Spleen (tissue), 11 donors: ENCODE measurements at regions not wholly inside any gene's neighbourhood (a gene's known extent, or its start where the extent isn't known, plus 50 kb on each side); places are given as distances from the start of the nearest gene placed in this dataset.

Experiments used
- DNase-seq: peaks from one replicate; pipeline ENCODE4 v3.0.0-alpha.2; 2020
- H3K27ac ChIP-seq, 8 donors: fragments of 200-600 bp; sonication (generic) in 7 of 8; 1 replicate in 4 of 8; 2 replicates in 4 of 8; pipeline versions ENCODE4 v1.5.0 to v1.8.0; 2016 to 2021; ENCODE audit warnings: inconsistent platforms in 4 of 8, mild to moderate bottlenecking in 4 of 8, moderate library complexity in 1 of 8
- H3K27me3 ChIP-seq, 7 donors: fragments of 200-600 bp; sonication (generic) in 6 of 7; replicated peaks in 1 of 7; 1 replicate in 4 of 7; 2 replicates in 3 of 7; pipeline versions ENCODE4 v1.5.0 to v1.8.0; 2016 to 2021; ENCODE audit warnings: inconsistent platforms in 3 of 7, mild to moderate bottlenecking in 1 of 7
- H3K36me3 ChIP-seq, 6 donors: fragments of 200-600 bp; sonication (generic) in 5 of 6; 1 replicate in 4 of 6; 2 replicates in 2 of 6; pipeline versions ENCODE4 v1.5.0 to v1.8.0; 2016 to 2021; ENCODE audit warnings: inconsistent platforms in 2 of 6
- H3K4me1 ChIP-seq, 6 donors: fragments of 200-600 bp; sonication (generic) in 5 of 6; 1 replicate in 3 of 6; 2 replicates in 3 of 6; pipeline versions ENCODE4 v1.5.0 to v1.8.0; 2016 to 2021; ENCODE audit warnings: inconsistent platforms in 3 of 6
- H3K4me3 ChIP-seq, 8 donors: fragments of 200-600 bp; sonication (generic) in 7 of 8; 1 replicate in 4 of 8; 2 replicates in 4 of 8; pipeline versions ENCODE4 v1.5.0 to v1.8.0; 2016 to 2021; ENCODE audit warnings: inconsistent platforms in 4 of 8, mild to moderate bottlenecking in 4 of 8, moderate library complexity in 2 of 8
- H3K9me3 ChIP-seq, 8 donors: fragments of 200-600 bp; sonication (generic) in 7 of 8; 1 replicate in 4 of 8; 2 replicates in 4 of 8; pipeline versions ENCODE4 v1.5.0 to v1.8.0; 2016 to 2021; ENCODE audit warnings: inconsistent platforms in 4 of 8
- POLR2A ChIP-seq, 3 donors: fragments of 450-650 bp; IDR thresholded peaks; one replicate each; pipeline ENCODE4 v1.5.1; 2017; ENCODE audit warnings: antibody characterized with exemption in 3 of 3, mild to moderate bottlenecking in 1 of 3
- POLR2AphosphoS5 ChIP-seq, 3 donors: sonication (generic); formaldehyde crosslinking; IDR thresholded peaks; one replicate each; pipeline ENCODE4 v1.5.1; 2017; ENCODE audit warnings: antibody characterized with exemption in 3 of 3
- WGBS, 5 donors: extraction: QIAGEN DNeasy Blood & Tissue Kit in 3 of 5; methylation state at CpG; one replicate each; pipeline versions ENCODE4 v1.1.5 to v1.1.7; 2013 to 2018; 5-methylcytosine and 5-hydroxymethylcytosine counted together
- intact Hi-C: fragments of 100-400 bp; cut with DNase I; formaldehyde crosslinking; loops from one replicate; pipeline ENCODE4 v1.15.0; 2023; ENCODE audit warnings: low total_unique reads
- TF ChIP-seq, protein P1 (sequence below), 11 experiments: fragments of 200-600 bp in 7 of 11; fragments of 450-650 bp in 4 of 11; sonication (generic) in 4 of 11; IDR thresholded peaks in 8 of 11; conservative IDR thresholded peaks in 3 of 11; 1 replicate in 7 of 11; 2 replicates in 4 of 11; pipeline versions ENCODE4 v1.4.0 to v1.8.0; 2016 to 2021; ENCODE audit warnings: antibody characterized with exemption in 11 of 11, inconsistent platforms in 4 of 11, mild to moderate bottlenecking in 1 of 11
- donor health status: healthy with polysubstance abuse.
- donor health status: DM: no; HTN: no; CAD: no; lungs with moderate emphysema.
- donor health status: DM: no; HTN: no; CAD: no.
- donor health status: Bipolar disorder and iron deficiency.
- donor health status: healthy.
- donor health status: DM: no; HTN: no; CAD: no.
- donor health status: DM: yes; HTN: yes; CAD: no.

- intact Hi-C loops = no loop called here
- no peak overlapping the region for H3K27ac ChIP-seq
- H3K27me3 ChIP-seq = peaks cover 0 to 7% (median 0%) of the 10 kb centered on the region in 7 donors
- no peak overlapping the region for H3K4me3 ChIP-seq
- H3K4me1 ChIP-seq = no peaks in the 10 kb centered on the region
- DNase-seq = no peak
- H3K36me3 ChIP-seq = no peaks in the 10 kb centered on the region
- WGBS, 5 donors = 72 to 87% (median 76%) methylated on average over 4 of the region's 4 CpGs
- no peak for TF ChIP-seq POLR2A (IDR thresholded peaks at IDR 0.05)
- TF ChIP-seq, protein P1, sequence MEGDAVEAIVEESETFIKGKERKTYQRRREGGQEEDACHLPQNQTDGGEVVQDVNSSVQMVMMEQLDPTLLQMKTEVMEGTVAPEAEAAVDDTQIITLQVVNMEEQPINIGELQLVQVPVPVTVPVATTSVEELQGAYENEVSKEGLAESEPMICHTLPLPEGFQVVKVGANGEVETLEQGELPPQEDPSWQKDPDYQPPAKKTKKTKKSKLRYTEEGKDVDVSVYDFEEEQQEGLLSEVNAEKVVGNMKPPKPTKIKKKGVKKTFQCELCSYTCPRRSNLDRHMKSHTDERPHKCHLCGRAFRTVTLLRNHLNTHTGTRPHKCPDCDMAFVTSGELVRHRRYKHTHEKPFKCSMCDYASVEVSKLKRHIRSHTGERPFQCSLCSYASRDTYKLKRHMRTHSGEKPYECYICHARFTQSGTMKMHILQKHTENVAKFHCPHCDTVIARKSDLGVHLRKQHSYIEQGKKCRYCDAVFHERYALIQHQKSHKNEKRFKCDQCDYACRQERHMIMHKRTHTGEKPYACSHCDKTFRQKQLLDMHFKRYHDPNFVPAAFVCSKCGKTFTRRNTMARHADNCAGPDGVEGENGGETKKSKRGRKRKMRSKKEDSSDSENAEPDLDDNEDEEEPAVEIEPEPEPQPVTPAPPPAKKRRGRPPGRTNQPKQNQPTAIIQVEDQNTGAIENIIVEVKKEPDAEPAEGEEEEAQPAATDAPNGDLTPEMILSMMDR (IDR thresholded peaks at IDR 0.05 in 8 of 11, conservative IDR thresholded peaks at IDR 0.05 in 3 of 11) = no peak
- no peaks in the 10 kb centered on the region for H3K9me3 ChIP-seq
Observed at GRCh38 chr5:87751824-87752223, 339.1 kb upstream of the CCNH start.

GRCh38 chr5:87746891-87747377, 334.2 kb upstream of the CCNH start:
- Histone ChIP-seq H3K36me3 (no peaks in the 10 kb centered on the region), H3K4me3 (no peak overlapping the region), H3K4me1 (no peaks in the 10 kb centered on the region), H3K27ac (no peak overlapping the region), H3K27me3 (no peaks in the 10 kb centered on the region), H3K9me3 (no peaks in the 10 kb centered on the region)
- DNase-seq = no peak
- TF ChIP-seq POLR2A (IDR thresholded peaks at IDR 0.05) (no peak), POLR2AphosphoS5 (IDR thresholded peaks at IDR 0.05) (no peak)
- TF ChIP-seq, protein P1 (IDR thresholded peaks at IDR 0.05 in 8 of 11, conservative IDR thresholded peaks at IDR 0.05 in 3 of 11) = no peak
- 72 to 92% (median 89%) methylated on average over 2 of the region's 2 CpGs for WGBS, 5 donors
- intact Hi-C loops = no loop called here

DNA sequence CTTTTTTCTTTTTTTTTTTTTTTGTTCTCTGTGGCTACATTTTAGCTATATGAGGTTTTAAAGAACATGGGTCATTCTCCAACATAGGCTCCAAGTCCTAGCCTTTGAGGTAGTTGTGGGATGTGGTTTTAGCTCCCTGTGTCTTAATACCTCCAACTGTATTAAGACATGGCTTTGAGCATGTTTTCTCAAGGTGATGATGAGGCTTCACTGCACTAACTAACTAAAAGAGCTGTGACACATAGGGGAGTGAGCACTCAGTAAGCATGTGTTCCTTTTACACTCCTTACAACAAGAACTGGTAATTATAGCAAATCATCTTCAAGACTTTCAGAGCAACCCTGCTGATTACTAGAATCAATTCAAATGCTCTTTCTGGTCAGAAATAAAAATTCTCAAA, 333.6 kb upstream of the CCNH start:
- no peaks in the 10 kb centered on the region for H3K9me3 ChIP-seq
- no peak for DNase-seq
- H3K4me1 ChIP-seq = no peaks in the 10 kb centered on the region
- TF ChIP-seq, protein P1 (IDR thresholded peaks at IDR 0.05 in 8 of 11, conservative IDR thresholded peaks at IDR 0.05 in 3 of 11) = no peak
- no peak for TF ChIP-seq POLR2A (IDR thresholded peaks at IDR 0.05)
- no peak overlapping the region for H3K4me3 ChIP-seq
- H3K36me3 ChIP-seq = no peaks in the 10 kb centered on the region
- H3K27me3 ChIP-seq = no peaks in the 10 kb centered on the region
- intact Hi-C loops = no loop called here
- H3K27ac ChIP-seq = no peak overlapping the region

GRCh38 chr5:87741881-87742280, 329.2 kb upstream of the CCNH start:
- no peak for DNase-seq
- H3K36me3 ChIP-seq = no peaks in the 10 kb centered on the region
- H3K27ac ChIP-seq = no peak overlapping the region
- H3K27me3 ChIP-seq = no peaks in the 10 kb centered on the region
- intact Hi-C loops = no loop called here
- no peaks in the 10 kb centered on the region for H3K9me3 ChIP-seq
- TF ChIP-seq POLR2A (IDR thresholded peaks at IDR 0.05) (no peak), POLR2AphosphoS5 (IDR thresholded peaks at IDR 0.05) (no peak)
- TF ChIP-seq, protein P1 (IDR thresholded peaks at IDR 0.05 in 8 of 11, conservative IDR thresholded peaks at IDR 0.05 in 3 of 11) = no peak
- no peaks in the 10 kb centered on the region for H3K4me1 ChIP-seq
- WGBS, 5 donors = 22 to 34% (median 30%) methylated on average over 2 of the region's 2 CpGs
- H3K4me3 ChIP-seq = no peak overlapping the region
